Stomach (tissue), 8 donors: ENCODE measurements at regions not wholly inside any gene's neighbourhood (a gene's known extent, or its start where the extent isn't known, plus 50 kb on each side); places are given as distances from the start of the nearest gene placed in this dataset.

Experiments
- DNase-seq, 2 donors: peaks; one replicate each; pipeline versions ENCODE4 v3.0.0 to v3.0.0-alpha.2; 2013 to 2019
- H3K27ac ChIP-seq, 5 donors: fragments of 200-600 bp in 4 of 5; sonication (generic) in 4 of 5; one replicate each; pipeline ENCODE4 v1.5.1; 2013 to 2019; ENCODE audit warnings: mild to moderate bottlenecking in 1 of 5, moderate library complexity in 1 of 5
- H3K27me3 ChIP-seq, 3 donors: fragments of 200-600 bp; sonication (generic); one replicate each; pipeline ENCODE4 v1.5.1; 2017 to 2019; ENCODE audit warnings: mixed run types in 1 of 3
- H3K36me3 ChIP-seq, 4 donors: fragments of 200-600 bp; sonication (generic); 1 replicate in 3 of 4; 2 replicates in 1 of 4; pipeline ENCODE4 v1.5.1; 2016 to 2019
- H3K4me1 ChIP-seq, 4 donors: fragments of 200-600 bp; sonication (generic); one replicate each; pipeline ENCODE4 v1.5.1; 2016 to 2019
- H3K4me3 ChIP-seq, 4 donors: fragments of 200-600 bp; sonication (generic) in 3 of 4; one replicate each; pipeline ENCODE4 v1.5.1; 2016 to 2019; ENCODE audit warnings: mild to moderate bottlenecking in 1 of 4
- H3K9me3 ChIP-seq, 4 donors: fragments of 200-600 bp; sonication (generic); one replicate each; pipeline ENCODE4 v1.5.1; 2016 to 2019
- EP300 ChIP-seq: sonication (generic); formaldehyde crosslinking; IDR thresholded peaks from one replicate; pipeline ENCODE4 v1.6.1; 2017; ENCODE audit warnings: antibody characterized with exemption
- POLR2A ChIP-seq, 4 donors: fragments of 450-650 bp; IDR thresholded peaks; one replicate each; pipeline ENCODE4 v1.6.1; 2016; ENCODE audit warnings: antibody characterized with exemption in 4 of 4, control low read depth in 2 of 4, mild to moderate bottlenecking in 1 of 4, moderate library complexity in 1 of 4
- POLR2AphosphoS5 ChIP-seq, 3 donors: sonication (generic); formaldehyde crosslinking; IDR thresholded peaks; one replicate each; pipeline ENCODE4 v1.6.1; 2016; ENCODE audit warnings: antibody characterized with exemption in 3 of 3
- WGBS, 5 donors: extraction: QIAGEN DNeasy Blood & Tissue Kit in 3 of 5; methylation state at CpG; one replicate each; pipeline versions ENCODE4 v1.1.5 to v1.1.7; 2013 to 2018; 5-methylcytosine and 5-hydroxymethylcytosine counted together
- intact Hi-C: fragments of 100-400 bp; cut with DNase I; formaldehyde crosslinking; loops from one replicate; pipeline ENCODE4 v1.15.1; 2023; ENCODE audit warnings: low total_unique reads
- TF ChIP-seq, protein P1 (sequence below), 7 experiments: fragments of 450-650 bp in 4 of 7; fragments of 200-600 bp in 3 of 7; sonication (generic) in 3 of 7; IDR thresholded peaks; one replicate each; pipeline ENCODE4 v1.5.1; 2016 to 2019; ENCODE audit warnings: antibody characterized with exemption in 7 of 7, control low read depth in 2 of 7, mild to moderate bottlenecking in 1 of 7
- donor health status: healthy with polysubstance abuse.
- donor health status: Bipolar disorder and iron deficiency.
- donor health status: healthy.

DNA sequence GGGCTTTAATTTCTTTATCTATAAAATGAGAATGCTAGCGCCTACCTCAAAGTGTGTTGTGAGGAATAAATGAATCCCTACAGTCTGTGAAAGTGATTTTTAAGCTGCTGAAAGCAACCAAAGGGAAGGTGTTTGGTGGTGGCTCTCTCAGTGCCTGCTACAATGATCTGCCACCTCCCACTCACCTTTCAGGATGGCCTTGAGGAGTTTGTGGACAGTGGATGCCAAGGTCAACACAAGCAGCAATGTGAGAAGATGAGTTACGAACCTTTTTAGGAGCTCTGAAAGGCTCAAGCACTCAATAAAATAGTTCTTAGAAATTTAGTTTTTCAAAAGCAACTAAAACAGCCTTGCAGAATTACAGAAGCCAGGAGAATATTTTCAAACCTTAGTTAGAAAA is 176.6 kb upstream of the DPT start:
- TF ChIP-seq POLR2A (IDR thresholded peaks at IDR 0.05) (no peak), EP300 (no peak), POLR2AphosphoS5 (IDR thresholded peaks at IDR 0.05) (no peak)
- TF ChIP-seq, protein P1, sequence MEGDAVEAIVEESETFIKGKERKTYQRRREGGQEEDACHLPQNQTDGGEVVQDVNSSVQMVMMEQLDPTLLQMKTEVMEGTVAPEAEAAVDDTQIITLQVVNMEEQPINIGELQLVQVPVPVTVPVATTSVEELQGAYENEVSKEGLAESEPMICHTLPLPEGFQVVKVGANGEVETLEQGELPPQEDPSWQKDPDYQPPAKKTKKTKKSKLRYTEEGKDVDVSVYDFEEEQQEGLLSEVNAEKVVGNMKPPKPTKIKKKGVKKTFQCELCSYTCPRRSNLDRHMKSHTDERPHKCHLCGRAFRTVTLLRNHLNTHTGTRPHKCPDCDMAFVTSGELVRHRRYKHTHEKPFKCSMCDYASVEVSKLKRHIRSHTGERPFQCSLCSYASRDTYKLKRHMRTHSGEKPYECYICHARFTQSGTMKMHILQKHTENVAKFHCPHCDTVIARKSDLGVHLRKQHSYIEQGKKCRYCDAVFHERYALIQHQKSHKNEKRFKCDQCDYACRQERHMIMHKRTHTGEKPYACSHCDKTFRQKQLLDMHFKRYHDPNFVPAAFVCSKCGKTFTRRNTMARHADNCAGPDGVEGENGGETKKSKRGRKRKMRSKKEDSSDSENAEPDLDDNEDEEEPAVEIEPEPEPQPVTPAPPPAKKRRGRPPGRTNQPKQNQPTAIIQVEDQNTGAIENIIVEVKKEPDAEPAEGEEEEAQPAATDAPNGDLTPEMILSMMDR (IDR thresholded peaks at IDR 0.05) = no peak
- 88 to 95% (median 92%) methylated on average over 2 of the region's 2 CpGs for WGBS, 5 donors
- peaks cover 6 to 28% (median 16%) of the 10 kb centered on the region in 4 donors for H3K4me1 ChIP-seq
- no peaks in the 10 kb centered on the region for H3K9me3 ChIP-seq
- H3K4me3 ChIP-seq = no peak overlapping the region
- H3K27me3 ChIP-seq = no peaks in the 10 kb centered on the region
- no peaks in the 10 kb centered on the region for H3K36me3 ChIP-seq
- intact Hi-C loops = no loop called here
- peak overlapping the region in 1 of 5 donors; percentile 78 for H3K27ac ChIP-seq
- DNase-seq = no peak

DNA sequence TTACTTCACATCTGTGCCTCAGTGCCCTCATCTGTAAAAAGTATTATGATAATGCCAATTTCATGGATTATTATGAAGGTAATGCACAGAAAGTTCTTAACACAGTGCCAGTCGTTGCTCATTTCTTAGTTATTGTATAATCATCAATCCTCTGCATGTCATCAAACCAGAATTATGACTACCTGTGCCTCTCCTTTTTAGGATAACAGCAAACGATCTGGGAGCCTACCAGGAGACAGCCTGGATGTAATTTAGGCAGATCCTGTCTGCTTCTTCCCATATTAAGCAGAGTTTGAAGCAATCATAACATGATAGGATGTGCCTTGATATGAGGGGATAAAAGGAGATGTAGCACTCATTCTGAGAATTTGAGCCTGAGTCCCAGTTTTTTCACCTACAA is 177.4 kb upstream of the DPT start:
- H3K27me3 ChIP-seq = no peaks in the 10 kb centered on the region
- H3K36me3 ChIP-seq = no peaks in the 10 kb centered on the region
- peaks cover 6 to 28% (median 16%) of the 10 kb centered on the region in 4 donors for H3K4me1 ChIP-seq
- intact Hi-C loops = no loop called here
- TF ChIP-seq EP300 = no peak
- no peak for TF ChIP-seq POLR2A (IDR thresholded peaks at IDR 0.05)
- no peak for TF ChIP-seq POLR2AphosphoS5 (IDR thresholded peaks at IDR 0.05)
- TF ChIP-seq, protein P1 (IDR thresholded peaks at IDR 0.05) = no peak
- 30 to 52% (median 43%) methylated on average over 2 of the region's 2 CpGs for WGBS, 5 donors
- DNase-seq = no peak
- H3K27ac ChIP-seq = peak overlapping the region in 4 of 5 donors; percentile 52 to 78 (median 63)
- no peaks in the 10 kb centered on the region for H3K9me3 ChIP-seq
- no peak overlapping the region for H3K4me3 ChIP-seq

DNA sequence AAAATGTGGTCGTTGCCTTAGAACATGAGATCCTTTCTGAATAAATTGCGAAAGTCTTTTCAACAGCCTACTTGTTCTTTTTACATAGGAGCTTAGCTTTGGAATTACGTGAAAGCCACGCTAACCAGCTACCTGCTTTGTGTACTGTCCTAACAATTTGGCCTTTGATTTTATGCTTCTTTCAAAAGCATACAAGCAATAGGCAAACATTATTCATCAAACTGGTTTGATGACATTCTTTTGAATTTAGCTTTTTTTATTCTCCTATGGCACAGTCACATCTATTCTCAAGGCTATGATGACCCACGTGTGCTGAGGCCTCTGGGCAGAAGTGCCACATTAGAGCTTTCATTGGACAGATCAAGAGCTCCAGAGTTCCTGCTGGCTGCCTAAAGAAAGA is 178.0 kb upstream of the DPT start:
- Histone ChIP-seq H3K4me3 (no peak overlapping the region), H3K4me1 (peaks cover 6 to 28% (median 16%) of the 10 kb centered on the region in 4 donors), H3K9me3 (no peaks in the 10 kb centered on the region), H3K36me3 (no peaks in the 10 kb centered on the region), H3K27ac (peak overlapping the region; percentile 52 to 78 (median 60)), H3K27me3 (no peaks in the 10 kb centered on the region)
- 21 to 53% (median 40%) methylated on average over 5 of the region's 5 CpGs for WGBS, 5 donors
- intact Hi-C loops = no loop called here
- peak in 2 of 3 donors; percentile 58 to 66 for TF ChIP-seq POLR2AphosphoS5 (IDR thresholded peaks at IDR 0.05)
- TF ChIP-seq EP300 = no peak
- DNase-seq = peak in 1 of 2 donors; percentile 73

DNA sequence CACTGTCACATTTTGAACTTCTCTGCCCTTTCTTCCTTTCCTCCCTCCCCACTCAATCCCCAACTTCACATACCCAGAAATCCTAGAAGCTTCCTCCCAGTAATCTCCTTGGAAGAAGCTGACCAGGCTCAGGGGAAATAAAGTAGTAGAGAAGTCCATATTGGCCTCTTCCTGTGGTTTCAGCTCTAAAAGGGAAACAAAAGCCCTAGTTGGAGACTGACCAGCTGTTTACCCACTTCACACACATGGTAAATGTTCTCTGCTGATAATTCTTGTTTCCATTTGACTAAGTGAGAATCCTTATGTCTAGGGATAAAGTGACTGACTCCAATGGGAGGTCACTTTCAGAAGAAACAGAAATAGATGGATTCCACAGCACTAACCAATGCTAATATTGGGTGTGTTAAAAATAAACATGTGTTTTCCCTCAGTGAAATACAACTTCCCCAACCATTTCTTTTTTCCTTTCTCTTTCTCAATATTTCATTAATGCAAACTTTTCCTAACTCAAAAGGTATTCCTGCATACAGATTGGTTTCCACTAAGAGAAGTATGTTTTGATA is 178.9 kb upstream of the DPT start:
- no peak overlapping the region for H3K4me3 ChIP-seq
- peak overlapping the region; percentile 52 to 78 (median 60) for H3K27ac ChIP-seq
- peak in 1 of 2 donors; percentile 37 for DNase-seq
- no peaks in the 10 kb centered on the region for H3K9me3 ChIP-seq
- TF ChIP-seq, protein P1 (IDR thresholded peaks at IDR 0.05) = no peak
- TF ChIP-seq EP300 (no peak), POLR2AphosphoS5 (IDR thresholded peaks at IDR 0.05) (no peak)
- no peaks in the 10 kb centered on the region for H3K27me3 ChIP-seq
- H3K36me3 ChIP-seq = no peaks in the 10 kb centered on the region
- H3K4me1 ChIP-seq = peaks cover 6 to 28% (median 16%) of the 10 kb centered on the region in 4 donors
- intact Hi-C loops = no loop called here

DNA sequence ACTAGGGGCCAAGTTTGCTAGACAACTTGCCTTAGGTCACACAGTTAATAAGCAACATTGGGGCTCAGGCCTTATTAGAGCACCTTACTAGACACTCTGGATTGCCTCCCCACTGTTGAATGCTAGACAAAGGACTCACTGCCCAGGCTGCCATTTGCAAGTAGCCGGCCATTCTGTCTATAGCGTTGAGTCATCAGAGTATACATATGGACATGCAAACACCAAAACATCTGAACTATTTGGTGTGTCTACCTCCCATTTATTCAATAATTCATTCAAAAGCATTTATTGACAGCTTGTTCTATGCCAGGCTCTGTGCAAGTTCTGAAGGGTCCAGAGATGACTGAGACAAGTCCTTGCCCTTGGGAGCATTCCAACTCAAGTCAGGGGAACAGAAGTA is 181.4 kb upstream of the DPT start:
- intact Hi-C loops = no loop called here
- H3K4me3 ChIP-seq = no peak overlapping the region
- no peak overlapping the region for H3K27ac ChIP-seq
- TF ChIP-seq, protein P1 (IDR thresholded peaks at IDR 0.05) = no peak
- TF ChIP-seq POLR2A (IDR thresholded peaks at IDR 0.05) = no peak
- no peak for TF ChIP-seq POLR2AphosphoS5 (IDR thresholded peaks at IDR 0.05)
- no peak for TF ChIP-seq EP300
- H3K4me1 ChIP-seq = peaks cover 6 to 28% (median 16%) of the 10 kb centered on the region in 4 donors
- 62 to 100% (median 76%) methylated on average over 2 of the region's 2 CpGs for WGBS, 5 donors
- H3K36me3 ChIP-seq = no peaks in the 10 kb centered on the region
- no peaks in the 10 kb centered on the region for H3K9me3 ChIP-seq
- no peak for DNase-seq
- H3K27me3 ChIP-seq = no peaks in the 10 kb centered on the region
